Stomach (tissue), 8 donors: ENCODE measurements at regions not wholly inside any gene's neighbourhood (a gene's known extent, or its start where the extent isn't known, plus 50 kb on each side); places are given as distances from the start of the nearest gene placed in this dataset.
A peak's percentile ranks its signal among the peaks of the same experiment; 100 is the strongest.

Source experiments
- DNase-seq, 2 donors: peaks; one replicate each; pipeline versions ENCODE4 v3.0.0 to v3.0.0-alpha.2; 2013 to 2019
- H3K27ac ChIP-seq, 5 donors: fragments of 200-600 bp in 4 of 5; sonication (generic) in 4 of 5; one replicate each; pipeline ENCODE4 v1.5.1; 2013 to 2019; ENCODE audit warnings: mild to moderate bottlenecking in 1 of 5, moderate library complexity in 1 of 5
- H3K27me3 ChIP-seq, 3 donors: fragments of 200-600 bp; sonication (generic); one replicate each; pipeline ENCODE4 v1.5.1; 2017 to 2019; ENCODE audit warnings: mixed run types in 1 of 3
- H3K36me3 ChIP-seq, 4 donors: fragments of 200-600 bp; sonication (generic); 1 replicate in 3 of 4; 2 replicates in 1 of 4; pipeline ENCODE4 v1.5.1; 2016 to 2019
- H3K4me1 ChIP-seq, 4 donors: fragments of 200-600 bp; sonication (generic); one replicate each; pipeline ENCODE4 v1.5.1; 2016 to 2019
- H3K4me3 ChIP-seq, 4 donors: fragments of 200-600 bp; sonication (generic) in 3 of 4; one replicate each; pipeline ENCODE4 v1.5.1; 2016 to 2019; ENCODE audit warnings: mild to moderate bottlenecking in 1 of 4
- H3K9me3 ChIP-seq, 4 donors: fragments of 200-600 bp; sonication (generic); one replicate each; pipeline ENCODE4 v1.5.1; 2016 to 2019
- EP300 ChIP-seq: sonication (generic); formaldehyde crosslinking; IDR thresholded peaks from one replicate; pipeline ENCODE4 v1.6.1; 2017; ENCODE audit warnings: antibody characterized with exemption
- POLR2A ChIP-seq, 4 donors: fragments of 450-650 bp; IDR thresholded peaks; one replicate each; pipeline ENCODE4 v1.6.1; 2016; ENCODE audit warnings: antibody characterized with exemption in 4 of 4, control low read depth in 2 of 4, mild to moderate bottlenecking in 1 of 4, moderate library complexity in 1 of 4
- POLR2AphosphoS5 ChIP-seq, 3 donors: sonication (generic); formaldehyde crosslinking; IDR thresholded peaks; one replicate each; pipeline ENCODE4 v1.6.1; 2016; ENCODE audit warnings: antibody characterized with exemption in 3 of 3
- WGBS, 5 donors: extraction: QIAGEN DNeasy Blood & Tissue Kit in 3 of 5; methylation state at CpG; one replicate each; pipeline versions ENCODE4 v1.1.5 to v1.1.7; 2013 to 2018; 5-methylcytosine and 5-hydroxymethylcytosine counted together
- intact Hi-C: fragments of 100-400 bp; cut with DNase I; formaldehyde crosslinking; loops from one replicate; pipeline ENCODE4 v1.15.1; 2023; ENCODE audit warnings: low total_unique reads
- TF ChIP-seq, protein P1 (sequence below), 7 experiments: fragments of 450-650 bp in 4 of 7; fragments of 200-600 bp in 3 of 7; sonication (generic) in 3 of 7; IDR thresholded peaks; one replicate each; pipeline ENCODE4 v1.5.1; 2016 to 2019; ENCODE audit warnings: antibody characterized with exemption in 7 of 7, control low read depth in 2 of 7, mild to moderate bottlenecking in 1 of 7
- donor health status: healthy with polysubstance abuse.
- donor health status: Bipolar disorder and iron deficiency.
- donor health status: healthy.

DNA sequence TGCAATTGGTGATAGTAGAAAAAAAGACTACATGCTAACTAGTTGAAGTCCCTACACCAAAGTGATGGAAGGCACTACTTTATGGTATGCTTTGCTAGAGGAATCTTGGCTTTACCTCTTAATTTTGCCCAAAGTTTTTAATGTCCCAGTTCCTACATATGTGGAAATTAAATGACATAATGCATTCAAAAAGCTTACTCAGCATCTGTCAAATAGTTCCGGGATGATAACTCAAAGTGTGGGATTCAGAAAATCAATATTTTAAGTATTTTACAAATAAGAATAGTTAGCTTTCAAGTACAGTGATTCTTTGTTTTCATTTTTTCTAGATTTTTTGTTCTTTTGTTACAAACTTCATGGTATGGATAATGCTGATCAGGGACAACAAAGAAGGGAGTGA lies 211.6 kb downstream of the PCDH20 start:
- intact Hi-C loops = no loop called here
- no peak for DNase-seq
- no peak for TF ChIP-seq POLR2AphosphoS5 (IDR thresholded peaks at IDR 0.05)
- TF ChIP-seq, protein P1, sequence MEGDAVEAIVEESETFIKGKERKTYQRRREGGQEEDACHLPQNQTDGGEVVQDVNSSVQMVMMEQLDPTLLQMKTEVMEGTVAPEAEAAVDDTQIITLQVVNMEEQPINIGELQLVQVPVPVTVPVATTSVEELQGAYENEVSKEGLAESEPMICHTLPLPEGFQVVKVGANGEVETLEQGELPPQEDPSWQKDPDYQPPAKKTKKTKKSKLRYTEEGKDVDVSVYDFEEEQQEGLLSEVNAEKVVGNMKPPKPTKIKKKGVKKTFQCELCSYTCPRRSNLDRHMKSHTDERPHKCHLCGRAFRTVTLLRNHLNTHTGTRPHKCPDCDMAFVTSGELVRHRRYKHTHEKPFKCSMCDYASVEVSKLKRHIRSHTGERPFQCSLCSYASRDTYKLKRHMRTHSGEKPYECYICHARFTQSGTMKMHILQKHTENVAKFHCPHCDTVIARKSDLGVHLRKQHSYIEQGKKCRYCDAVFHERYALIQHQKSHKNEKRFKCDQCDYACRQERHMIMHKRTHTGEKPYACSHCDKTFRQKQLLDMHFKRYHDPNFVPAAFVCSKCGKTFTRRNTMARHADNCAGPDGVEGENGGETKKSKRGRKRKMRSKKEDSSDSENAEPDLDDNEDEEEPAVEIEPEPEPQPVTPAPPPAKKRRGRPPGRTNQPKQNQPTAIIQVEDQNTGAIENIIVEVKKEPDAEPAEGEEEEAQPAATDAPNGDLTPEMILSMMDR (IDR thresholded peaks at IDR 0.05) = no peak
- no peak for TF ChIP-seq POLR2A (IDR thresholded peaks at IDR 0.05)
- no peak for TF ChIP-seq EP300
- H3K36me3 ChIP-seq = no peaks in the 10 kb centered on the region
- WGBS, 5 donors = 85 to 94% (median 88%) methylated on average over 1 of the region's 1 CpG
- H3K27me3 ChIP-seq = no peaks in the 10 kb centered on the region
- H3K27ac ChIP-seq = no peak overlapping the region
- no peaks in the 10 kb centered on the region for H3K9me3 ChIP-seq
- no peak overlapping the region for H3K4me3 ChIP-seq
- no peaks in the 10 kb centered on the region for H3K4me1 ChIP-seq

DNA sequence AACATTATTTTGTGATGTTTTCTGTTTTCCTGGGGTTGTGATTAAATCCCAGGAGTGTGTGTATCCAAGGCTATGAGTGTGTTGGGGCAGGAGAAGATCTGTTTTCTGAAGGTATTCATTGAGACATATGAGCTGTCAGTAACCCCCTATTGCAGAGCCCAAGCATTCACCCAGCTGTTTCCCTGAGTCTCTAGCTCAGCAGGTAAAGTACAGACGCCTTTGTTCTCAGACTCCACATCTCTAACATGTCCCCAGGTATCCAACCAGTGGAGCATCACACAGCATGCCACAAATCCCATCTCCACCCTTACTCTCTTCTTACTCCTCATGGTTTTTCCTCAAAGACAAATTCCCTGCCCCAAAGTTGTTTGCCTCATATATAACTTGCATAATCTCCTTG lies 213.6 kb downstream of the PCDH20 start:
- no peak overlapping the region for H3K4me3 ChIP-seq
- no peak overlapping the region for H3K27ac ChIP-seq
- H3K4me1 ChIP-seq = no peaks in the 10 kb centered on the region
- no peaks in the 10 kb centered on the region for H3K36me3 ChIP-seq
- intact Hi-C loops = no loop called here
- H3K27me3 ChIP-seq = no peaks in the 10 kb centered on the region
- H3K9me3 ChIP-seq = no peaks in the 10 kb centered on the region
- 12 to 32% (median 20%) methylated on average over 1 of the region's 1 CpG for WGBS, 5 donors
- no peak for TF ChIP-seq POLR2AphosphoS5 (IDR thresholded peaks at IDR 0.05)
- DNase-seq = no peak

DNA sequence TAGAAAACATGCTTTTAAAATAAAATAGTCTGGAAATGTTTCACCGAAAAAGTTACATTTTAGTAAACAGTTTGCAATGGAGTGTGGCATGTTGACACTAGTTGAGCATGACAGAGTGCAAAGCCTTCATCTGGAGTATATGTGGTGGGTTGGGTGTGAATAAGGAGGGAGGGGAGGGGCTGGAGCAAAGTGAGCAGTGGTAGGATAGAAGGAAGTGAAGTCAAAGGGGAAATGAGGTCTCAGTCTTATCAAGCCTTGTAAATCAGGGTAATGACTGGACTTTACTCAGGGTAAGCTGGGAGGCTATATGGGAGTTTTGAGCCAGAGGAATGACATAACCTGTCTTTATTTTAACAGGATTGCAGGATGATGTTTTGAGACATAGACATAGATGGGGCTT lies 222.8 kb downstream of the PCDH20 start:
- Histone ChIP-seq H3K4me3 (no peak overlapping the region), H3K27ac (no peak overlapping the region), H3K36me3 (no peaks in the 10 kb centered on the region), H3K9me3 (no peaks in the 10 kb centered on the region), H3K4me1 (no peaks in the 10 kb centered on the region), H3K27me3 (no peaks in the 10 kb centered on the region)
- no peak for TF ChIP-seq EP300
- DNase-seq = peak in 1 of 2 donors; percentile 19
- 52 to 80% (median 65%) methylated on average over 1 of the region's 1 CpG for WGBS, 5 donors
- intact Hi-C loops = no loop called here

DNA sequence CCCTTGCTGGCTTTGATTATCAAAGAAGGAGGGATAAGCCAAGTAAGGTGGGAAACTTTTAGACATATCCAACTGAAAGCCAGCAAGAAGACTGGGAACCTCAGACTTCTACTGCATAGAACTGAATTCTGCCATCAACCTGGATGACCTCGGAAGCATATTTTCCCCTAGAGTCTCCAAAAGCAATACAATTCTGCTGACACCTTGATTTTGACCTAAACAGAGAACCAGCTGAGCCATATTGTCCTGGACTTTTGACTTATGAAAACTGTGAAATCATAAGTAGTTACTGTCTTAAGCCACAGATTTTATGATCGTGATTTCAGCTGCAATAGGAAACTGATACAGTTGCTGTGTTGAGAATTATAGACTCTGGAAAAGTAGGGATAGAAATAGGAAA lies 227.6 kb downstream of the PCDH20 start:
- Histone ChIP-seq H3K4me1 (no peaks in the 10 kb centered on the region), H3K4me3 (no peak overlapping the region), H3K27me3 (no peaks in the 10 kb centered on the region), H3K36me3 (no peaks in the 10 kb centered on the region), H3K9me3 (no peaks in the 10 kb centered on the region), H3K27ac (no peak overlapping the region)
- intact Hi-C loops = no loop called here
- no peak for DNase-seq
- TF ChIP-seq POLR2AphosphoS5 (IDR thresholded peaks at IDR 0.05) = no peak
- TF ChIP-seq, protein P1 (IDR thresholded peaks at IDR 0.05) = no peak
- no peak for TF ChIP-seq POLR2A (IDR thresholded peaks at IDR 0.05)
- no peak for TF ChIP-seq EP300
- 88 to 93% (median 92%) methylated on average over 2 of the region's 2 CpGs for WGBS, 5 donors

DNA sequence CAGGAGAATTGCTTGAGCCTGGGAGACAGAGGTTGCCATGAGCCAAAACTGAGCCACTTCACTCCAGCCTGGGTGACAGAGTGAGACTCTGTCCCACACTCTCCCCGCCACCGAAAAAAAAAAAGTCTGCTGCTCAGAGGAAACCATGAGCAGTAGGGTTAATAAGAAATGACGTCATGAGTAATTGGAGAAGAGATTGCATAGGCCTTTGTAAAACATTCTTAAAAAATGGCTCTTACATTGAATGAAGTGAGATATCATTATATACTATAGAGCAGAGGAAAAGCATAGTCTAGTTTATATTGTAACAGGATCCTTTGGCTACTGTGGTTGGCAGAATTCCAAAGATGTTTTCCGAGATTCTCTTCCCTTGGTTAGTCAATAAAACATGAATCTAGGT lies 228.2 kb downstream of the PCDH20 start:
- WGBS, 5 donors = 65 to 82% (median 76%) methylated on average over 4 of the region's 4 CpGs
- DNase-seq = no peak
- Histone ChIP-seq H3K4me1 (no peaks in the 10 kb centered on the region), H3K27me3 (no peaks in the 10 kb centered on the region), H3K27ac (no peak overlapping the region), H3K9me3 (no peaks in the 10 kb centered on the region), H3K36me3 (no peaks in the 10 kb centered on the region), H3K4me3 (no peak overlapping the region)
- TF ChIP-seq POLR2A (IDR thresholded peaks at IDR 0.05) = no peak
- TF ChIP-seq, protein P1 (IDR thresholded peaks at IDR 0.05) = no peak
- no peak for TF ChIP-seq POLR2AphosphoS5 (IDR thresholded peaks at IDR 0.05)
- TF ChIP-seq EP300 = no peak
- intact Hi-C loops = no loop called here

DNA sequence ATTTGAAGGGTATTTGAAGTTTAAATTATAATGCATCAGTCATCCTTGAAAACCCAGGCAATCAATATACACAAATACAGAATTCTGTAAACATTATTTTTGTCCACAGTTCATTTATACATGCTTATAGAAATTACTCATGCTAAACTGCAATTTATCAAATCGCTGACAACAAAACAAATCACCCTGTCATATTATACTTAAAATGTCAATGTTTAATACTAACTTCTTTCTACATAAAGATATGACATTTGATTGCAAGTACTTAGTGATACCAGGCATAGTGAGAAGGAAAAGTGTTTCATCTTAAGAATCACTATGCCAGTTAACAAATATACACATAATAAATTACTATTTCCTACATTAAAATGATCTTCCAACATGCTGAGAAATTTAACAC lies 232.0 kb downstream of the PCDH20 start:
- DNase-seq = no peak
- H3K9me3 ChIP-seq = no peaks in the 10 kb centered on the region
- H3K4me3 ChIP-seq = no peak overlapping the region
- TF ChIP-seq POLR2AphosphoS5 (IDR thresholded peaks at IDR 0.05) (no peak), POLR2A (IDR thresholded peaks at IDR 0.05) (no peak), EP300 (no peak)
- TF ChIP-seq, protein P1 (IDR thresholded peaks at IDR 0.05) = no peak
- no peak overlapping the region for H3K27ac ChIP-seq
- H3K36me3 ChIP-seq = no peaks in the 10 kb centered on the region
- WGBS, 5 donors = 22 to 50% (median 40%) methylated on average over 1 of the region's 1 CpG
- intact Hi-C loops = no loop called here
- no peaks in the 10 kb centered on the region for H3K4me1 ChIP-seq
- H3K27me3 ChIP-seq = no peaks in the 10 kb centered on the region
